HEK293T (cell line): ENCODE measurements at regions not wholly inside any gene's neighbourhood (a gene's known extent, or its start where the extent isn't known, plus 50 kb on each side); places are given as distances from the start of the nearest gene placed in this dataset.

Source experiments
- CTCF ChIA-PET: fragments of 350-600 bp; formaldehyde crosslinking; extraction: SDS; loops from one replicate; lab custom pipeline; 2021; ENCODE audit warnings: antibody characterized with exemption, inconsistent platforms; lab: Yijun Ruan, JAX
- POLR2A ChIA-PET: fragments of 350-600 bp; formaldehyde crosslinking; extraction: SDS; loops from one replicate; lab custom pipeline; 2020; ENCODE audit warnings: antibody characterized with exemption, inconsistent platforms; lab: Yijun Ruan, JAX
- DNase-seq: peaks from one replicate; pipeline ENCODE4 v3.0.0; 2012; ENCODE audit warnings: mixed read lengths; ENCODE audit errors: extremely low spot score
- ARNT ChIP-seq: fragments of 450-650 bp; IDR thresholded peaks from 2 replicates; pipeline ENCODE4 v1.6.1; 2017; ENCODE audit warnings: mild to moderate bottlenecking
- BHLHE40 ChIP-seq: fragments of 450-650 bp; IDR thresholded peaks from 2 replicates; pipeline ENCODE4 v1.6.1; 2016; ENCODE audit warnings: mild to moderate bottlenecking, moderate library complexity, borderline replicate concordance
- CTBP1 ChIP-seq: fragments of 450-650 bp; IDR thresholded peaks from 2 replicates; pipeline ENCODE4 v1.6.1; 2016; ENCODE audit warnings: borderline replicate concordance
- ELF4 ChIP-seq: fragments of 450-650 bp; IDR thresholded peaks from 2 replicates; pipeline ENCODE4 v1.6.1; 2017; ENCODE audit warnings: antibody characterized with exemption
- FOXA1 ChIP-seq: fragments of 450-650 bp; IDR thresholded peaks from 2 replicates; pipeline ENCODE4 v1.6.1; 2016; ENCODE audit warnings: mild to moderate bottlenecking
- FOXK2 ChIP-seq: fragments of 450-650 bp; IDR thresholded peaks from 2 replicates; pipeline ENCODE4 v1.6.1; 2016; ENCODE audit warnings: mild to moderate bottlenecking
- FOXM1 ChIP-seq: fragments of 450-650 bp; IDR thresholded peaks from 2 replicates; pipeline ENCODE4 v1.6.1; 2017; ENCODE audit warnings: mild to moderate bottlenecking, borderline replicate concordance
- HDGF ChIP-seq: fragments of 450-650 bp; IDR thresholded peaks from 2 replicates; pipeline ENCODE4 v1.6.1; 2017; ENCODE audit warnings: antibody characterized with exemption, borderline replicate concordance
- L3MBTL2 ChIP-seq: fragments of 450-650 bp; conservative IDR thresholded peaks from 2 replicates; pipeline ENCODE4 v1.6.1; 2016; ENCODE audit warnings: mild to moderate bottlenecking
- LEF1 ChIP-seq: fragments of 450-650 bp; IDR thresholded peaks from 2 replicates; pipeline ENCODE4 v1.6.1; 2017; ENCODE audit warnings: mild to moderate bottlenecking, borderline replicate concordance
- NFRKB ChIP-seq: fragments of 450-650 bp; IDR thresholded peaks from 2 replicates; pipeline ENCODE4 v1.6.1; 2016; ENCODE audit warnings: mild to moderate bottlenecking, moderate library complexity
- SP1 ChIP-seq: fragments of 450-650 bp; IDR thresholded peaks from 2 replicates; pipeline ENCODE4 v1.6.1; 2017
- SUZ12 ChIP-seq: fragments of 450-650 bp; IDR thresholded peaks from 2 replicates; pipeline ENCODE4 v1.6.1; 2016; ENCODE audit warnings: mild to moderate bottlenecking
- TARDBP ChIP-seq: fragments of 450-650 bp; IDR thresholded peaks from 2 replicates; pipeline ENCODE4 v1.6.1; 2016
- ZNF384 ChIP-seq: fragments of 450-650 bp; IDR thresholded peaks from 2 replicates; pipeline ENCODE4 v1.6.1; 2016
- TF ChIP-seq, protein P1 (sequence below): fragments of 450-650 bp; IDR thresholded peaks from 2 replicates; pipeline ENCODE4 v1.6.1; 2016

DNA sequence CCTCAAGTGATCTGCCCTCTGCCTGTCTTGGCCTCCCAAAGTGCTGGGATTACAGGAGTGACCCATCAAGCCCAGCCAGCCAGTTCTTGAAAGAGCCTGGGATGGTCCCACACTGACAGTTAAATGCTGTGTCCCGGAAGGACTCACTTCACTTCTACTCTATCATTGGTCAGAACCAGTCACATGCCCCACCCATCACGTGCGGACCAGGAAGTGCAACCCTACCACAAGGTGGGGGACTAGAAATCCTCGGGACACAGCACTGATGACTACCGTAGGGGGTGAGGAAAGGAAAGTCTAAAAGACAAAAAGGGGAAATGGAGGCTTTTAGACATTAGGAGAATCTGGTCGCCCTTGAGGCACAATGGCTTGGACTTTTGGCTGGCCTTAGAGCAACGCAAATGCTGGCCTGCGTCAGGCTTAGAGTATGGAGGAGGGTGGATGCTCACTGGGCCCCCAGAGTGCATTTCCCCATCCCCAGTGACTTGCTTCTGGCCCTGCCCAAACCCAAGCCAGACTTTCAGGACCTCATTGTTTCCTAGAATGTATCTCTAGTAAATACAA is 207.7 kb downstream of the TTC8 start:
- ChIA-PET CTCF (no interaction called here), POLR2A (no interaction called here)
- no peak for TF ChIP-seq FOXA1
- no peak for TF ChIP-seq SP1
- no peak for TF ChIP-seq ZNF384
- no peak for TF ChIP-seq HDGF
- no peak for TF ChIP-seq ARNT
- TF ChIP-seq CTBP1, result no peak
- TF ChIP-seq, protein P1, sequence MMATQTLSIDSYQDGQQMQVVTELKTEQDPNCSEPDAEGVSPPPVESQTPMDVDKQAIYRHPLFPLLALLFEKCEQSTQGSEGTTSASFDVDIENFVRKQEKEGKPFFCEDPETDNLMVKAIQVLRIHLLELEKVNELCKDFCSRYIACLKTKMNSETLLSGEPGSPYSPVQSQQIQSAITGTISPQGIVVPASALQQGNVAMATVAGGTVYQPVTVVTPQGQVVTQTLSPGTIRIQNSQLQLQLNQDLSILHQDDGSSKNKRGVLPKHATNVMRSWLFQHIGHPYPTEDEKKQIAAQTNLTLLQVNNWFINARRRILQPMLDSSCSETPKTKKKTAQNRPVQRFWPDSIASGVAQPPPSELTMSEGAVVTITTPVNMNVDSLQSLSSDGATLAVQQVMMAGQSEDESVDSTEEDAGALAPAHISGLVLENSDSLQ, result no peak
- no peak for DNase-seq

DNA sequence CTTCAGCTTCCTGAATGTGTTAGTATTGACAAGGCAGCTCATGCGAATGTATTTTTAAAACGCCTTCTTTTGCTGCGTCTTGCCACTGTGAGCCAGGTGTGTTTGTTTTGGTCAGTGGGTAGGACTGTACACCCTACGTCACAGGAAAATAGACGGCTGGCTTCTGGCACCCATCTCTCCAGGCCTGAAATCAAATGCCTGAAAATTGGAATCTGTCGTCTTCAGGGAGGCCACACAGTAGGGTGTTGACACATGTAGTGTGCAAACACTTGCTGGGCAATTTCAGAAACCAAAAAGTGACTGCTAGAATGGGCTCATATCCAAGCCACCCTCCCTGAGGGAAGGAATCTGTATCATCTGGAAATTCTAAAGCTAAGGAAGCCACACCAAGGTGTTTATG is 209.3 kb downstream of the TTC8 start:
- TF ChIP-seq SUZ12 (no peak), BHLHE40 (no peak), L3MBTL2 (no peak), ELF4 (no peak), ZNF384 (no peak), FOXA1 (no peak), TARDBP (no peak), LEF1 (no peak), FOXK2 (no peak), CTBP1 (no peak), NFRKB (no peak), FOXM1 (no peak), HDGF (no peak), ARNT (no peak)
- TF ChIP-seq, protein P1, result no peak
- POLR2A ChIA-PET, result no interaction called here
- CTCF ChIA-PET, result no interaction called here
- DNase-seq, result no peak

DNA sequence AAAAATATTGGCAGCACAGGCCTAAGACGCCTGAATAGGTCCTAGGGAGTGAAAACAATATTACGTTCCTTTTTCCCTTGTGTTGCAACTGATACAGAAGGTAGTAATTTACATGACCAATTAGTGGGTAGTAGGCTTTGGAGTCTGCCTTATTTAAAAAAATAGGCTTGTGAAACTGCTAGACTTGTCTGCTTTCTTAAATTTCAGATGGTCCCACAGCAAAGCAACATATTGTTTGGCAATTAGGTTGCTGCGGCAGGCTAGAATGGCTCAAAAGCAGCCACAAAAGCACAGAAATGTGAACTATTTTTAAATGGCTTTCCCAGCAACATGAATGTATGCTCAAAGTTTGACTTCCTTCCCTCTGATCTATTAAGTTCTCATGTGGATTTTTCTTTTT is 211.9 kb downstream of the TTC8 start:
- ChIA-PET POLR2A (no interaction called here), CTCF (no interaction called here)
- DNase-seq, result no peak
- no peak for TF ChIP-seq CTBP1
- no peak for TF ChIP-seq SUZ12
- TF ChIP-seq L3MBTL2, result no peak
- no peak for TF ChIP-seq SP1
- TF ChIP-seq HDGF, result no peak
- TF ChIP-seq FOXK2, result no peak
- no peak for TF ChIP-seq ZNF384
- TF ChIP-seq, protein P1, result no peak
- no peak for TF ChIP-seq FOXM1
- no peak for TF ChIP-seq BHLHE40
- no peak for TF ChIP-seq FOXA1

DNA sequence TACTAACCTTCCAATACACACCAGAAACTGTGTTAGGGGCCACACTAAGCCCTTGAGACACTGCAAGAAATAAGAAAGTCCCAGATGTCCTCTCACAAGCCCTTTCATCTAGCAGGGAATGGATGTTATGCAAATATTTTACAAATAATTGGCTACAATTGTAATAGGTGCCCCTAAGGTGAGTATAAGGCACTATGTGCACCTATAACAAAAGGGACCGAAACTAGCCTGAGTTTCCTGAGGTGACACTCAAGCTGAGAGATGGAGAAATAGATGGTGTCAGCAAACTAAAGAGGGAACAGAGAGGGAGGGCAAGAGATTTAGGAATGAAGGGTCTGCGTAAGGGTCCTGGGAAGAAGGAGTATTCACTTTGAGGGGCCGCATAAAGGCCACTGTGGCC is 212.6 kb downstream of the TTC8 start:
- CTCF ChIA-PET, result no interaction called here
- DNase-seq, result no peak
- POLR2A ChIA-PET, result no interaction called here
- no peak for TF ChIP-seq FOXK2
- no peak for TF ChIP-seq TARDBP
- TF ChIP-seq FOXM1, result no peak
- TF ChIP-seq NFRKB, result no peak
- no peak for TF ChIP-seq LEF1
- TF ChIP-seq L3MBTL2, result no peak
- no peak for TF ChIP-seq ZNF384
- TF ChIP-seq, protein P1, result no peak
- no peak for TF ChIP-seq ELF4
- TF ChIP-seq ARNT, result no peak
- TF ChIP-seq CTBP1, result no peak
- no peak for TF ChIP-seq SUZ12
- TF ChIP-seq BHLHE40, result no peak
- TF ChIP-seq HDGF, result no peak
- TF ChIP-seq SP1, result no peak
- no peak for TF ChIP-seq FOXA1

DNA sequence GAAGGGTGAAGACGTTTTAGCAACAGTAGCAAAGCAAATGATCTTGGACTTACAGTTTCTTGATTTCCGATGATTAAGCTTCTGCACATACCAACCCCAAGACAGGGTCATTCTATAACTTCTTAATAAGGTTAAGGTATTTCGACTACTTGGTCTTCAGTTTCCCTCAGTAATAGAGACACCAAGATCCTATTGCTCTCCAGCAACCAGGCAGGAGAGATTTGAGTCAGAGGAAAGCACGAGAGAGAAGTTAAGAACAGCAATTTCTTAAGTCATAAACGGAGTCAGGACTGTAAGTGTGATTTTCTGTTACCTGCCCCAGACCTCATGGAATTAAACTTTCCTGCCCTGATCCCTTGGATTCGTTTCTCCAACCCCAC is 215.6 kb downstream of the TTC8 start:
- POLR2A ChIA-PET, result no interaction called here
- no peak for TF ChIP-seq ELF4
- TF ChIP-seq LEF1, result no peak
- no peak for TF ChIP-seq HDGF
- no peak for TF ChIP-seq BHLHE40
- TF ChIP-seq L3MBTL2, result no peak
- no peak for TF ChIP-seq CTBP1
- TF ChIP-seq FOXK2, result no peak
- TF ChIP-seq ZNF384, result no peak
- no peak for TF ChIP-seq ARNT
- DNase-seq, result peak; percentile 16
- CTCF ChIA-PET, result interaction anchor here (1.1 kb wide), 1 partner anchor 276 kb away, joined by 3 read pairs; no protein-coding TSS in a partner anchor
